GM21529 (cell line): ENCODE measurements at regions not wholly inside any gene's neighbourhood (a gene's known extent, or its start where the extent isn't known, plus 50 kb on each side); places are given as distances from the start of the nearest gene placed in this dataset.
"Not testable (repeated sequence)": the region's sequence is repeated elsewhere in the genome, so short reads cannot be mapped to it uniquely, and the experiment has no call there.

Experiments used
- ATAC-seq: cut with Tn5 transposase; IDR thresholded peaks from one replicate; pipeline ENCODE4 v1.9.1; 2021; ENCODE audit not compliant: unreplicated experiment

- no peak for ATAC-seq
Measured at GRCh38 chr4:159906517-159906916, 803.6 kb downstream of the RAPGEF2 start.

- ATAC-seq = no peak
Measured at GRCh38 chr4:159910721-159911120, 807.8 kb downstream of the RAPGEF2 start.

- ATAC-seq = no peak
Measured at GRCh38 chr4:159922119-159922518, 819.2 kb downstream of the RAPGEF2 start.

- ATAC-seq = no peak
Measured at GRCh38 chr4:159925770-159926169, 822.9 kb downstream of the RAPGEF2 start.

- ATAC-seq = no peak
Measured at GRCh38 chr4:159926871-159927270, 824.0 kb downstream of the RAPGEF2 start.

- ATAC-seq = no peak
Measured at GRCh38 chr4:159927781-159928180, 824.9 kb downstream of the RAPGEF2 start.

GRCh38 chr4:159934602-159935001 is 831.7 kb downstream of the RAPGEF2 start:
- ATAC-seq = not testable (repeated sequence)

- peak; percentile 95 for ATAC-seq
Measured at GRCh38 chr4:159937595-159937994, 834.7 kb downstream of the RAPGEF2 start.

GRCh38 chr4:159939681-159940080 is 836.8 kb downstream of the RAPGEF2 start:
- ATAC-seq = not testable (repeated sequence)

GRCh38 chr4:159941076-159941475 is 838.2 kb downstream of the RAPGEF2 start:
- ATAC-seq = no peak

GRCh38 chr4:159944477-159944876 is 841.6 kb downstream of the RAPGEF2 start:
- no peak for ATAC-seq

- peak; percentile 80 for ATAC-seq
Measured at GRCh38 chr4:159946983-159947615, 844.2 kb downstream of the RAPGEF2 start.

- no peak for ATAC-seq
Measured at GRCh38 chr4:159950707-159951106, 847.8 kb downstream of the RAPGEF2 start.

- ATAC-seq = no peak
Measured at GRCh38 chr4:159966746-159967145, 863.9 kb downstream of the RAPGEF2 start.

- ATAC-seq = not testable (repeated sequence)
Measured at GRCh38 chr4:159976871-159977482, 874.1 kb downstream of the RAPGEF2 start.

- ATAC-seq = no peak
Measured at GRCh38 chr4:159977907-159978617, 875.2 kb downstream of the RAPGEF2 start.

- ATAC-seq = no peak
Measured at GRCh38 chr4:159979351-159979750, 876.5 kb downstream of the RAPGEF2 start.

GRCh38 chr4:159979953-159980352 is 877.1 kb downstream of the RAPGEF2 start:
- ATAC-seq = no peak

- ATAC-seq = no peak
Measured at GRCh38 chr4:159980826-159981468, 878.1 kb downstream of the RAPGEF2 start.

GRCh38 chr4:159981469-159981856 is 878.6 kb downstream of the RAPGEF2 start:
- no peak for ATAC-seq

GRCh38 chr4:159983082-159983481 is 880.2 kb downstream of the RAPGEF2 start:
- no peak for ATAC-seq
